NOMO-1 treated with DMSO at 0.1 percent for 48 hours (cell line): ENCODE measurements at regions not wholly inside any gene's neighbourhood (a gene's known extent, or its start where the extent isn't known, plus 50 kb on each side); places are given as distances from the start of the nearest gene placed in this dataset.
"Not testable (repeated sequence)": the region's sequence is repeated elsewhere in the genome, so short reads cannot be mapped to it uniquely, and the experiment has no call there.

ENCODE experiments used
- DNase-seq: peaks from one replicate; lab custom pipeline; 2025; ENCODE audit not compliant: unreplicated experiment; lab: John Stamatoyannopoulos, UW

DNA sequence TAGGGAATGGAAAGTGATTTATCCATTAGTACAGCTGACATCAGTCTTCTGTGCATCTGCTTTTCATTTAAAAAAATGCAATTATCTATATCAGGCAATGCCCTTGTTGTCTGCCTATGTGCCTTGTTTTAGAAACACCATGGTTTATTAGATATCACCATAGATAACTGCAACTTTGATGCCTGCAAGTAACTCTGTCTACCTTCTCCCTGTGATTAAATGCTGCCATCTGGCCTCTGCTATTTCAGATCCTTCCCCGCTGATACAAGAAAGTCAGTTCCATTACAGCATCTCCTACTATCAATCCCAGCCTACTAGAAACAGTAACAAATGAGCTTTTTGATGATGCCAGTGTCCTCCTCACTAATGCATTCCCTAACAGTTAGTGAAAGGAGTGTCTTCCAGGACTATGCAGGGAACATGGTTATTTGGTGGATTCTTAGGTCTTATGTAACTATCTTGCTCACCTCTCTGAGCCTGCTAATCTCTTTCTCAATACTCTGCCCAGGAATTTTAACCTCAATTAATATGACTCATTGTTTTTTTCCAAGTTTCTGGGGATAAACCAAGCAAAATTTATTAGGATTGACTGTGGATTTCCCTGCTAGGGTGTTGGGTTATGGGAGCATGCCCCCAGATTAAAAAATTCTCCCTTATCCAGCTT, 444.9 kb downstream of the RAPGEF2 start:
- DNase-seq = no peak

GRCh38 chr4:159549098-159549518, 446.2 kb downstream of the RAPGEF2 start:
- no peak for DNase-seq

- no peak for DNase-seq
Measured at GRCh38 chr4:159551281-159551680, 448.4 kb downstream of the RAPGEF2 start.

DNA sequence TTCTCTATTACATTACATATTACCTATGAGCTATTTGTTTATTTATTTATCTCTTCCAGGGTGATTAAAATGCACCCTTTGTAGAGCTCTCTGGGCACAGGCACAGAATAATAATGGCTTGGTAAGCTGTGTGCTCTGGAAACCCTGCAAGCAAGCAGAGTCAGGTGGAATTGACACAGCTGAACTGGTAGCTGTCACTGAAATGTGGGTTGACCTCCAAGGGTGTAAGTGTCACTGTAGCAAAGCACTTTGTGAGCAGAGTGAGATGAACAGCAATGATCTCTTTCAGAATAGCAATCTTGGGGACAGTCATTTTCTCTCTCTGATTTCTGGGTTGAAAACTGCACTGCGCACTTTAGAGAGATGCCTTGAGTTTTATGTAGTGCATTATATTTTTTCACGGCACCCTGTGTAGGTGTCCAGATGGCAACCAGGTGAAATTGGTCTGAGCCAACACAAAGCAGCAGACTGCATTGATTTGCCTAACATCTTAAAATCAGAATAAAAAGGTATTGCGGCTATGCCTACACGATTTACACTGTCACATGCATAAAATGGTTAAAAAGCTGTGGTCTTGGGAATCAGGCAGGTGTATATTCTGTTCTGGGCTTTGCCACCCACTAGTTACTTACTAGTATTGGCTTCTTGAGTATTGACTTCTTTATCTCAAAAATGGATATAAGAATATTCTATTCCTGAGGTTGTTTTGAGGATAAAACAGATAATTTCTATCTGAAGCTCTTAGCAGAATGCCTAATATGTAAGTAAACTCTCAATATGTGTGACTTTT, 450.3 kb downstream of the RAPGEF2 start:
- no peak for DNase-seq

- no peak for DNase-seq
Measured at GRCh38 chr4:159555873-159556272, 453.0 kb downstream of the RAPGEF2 start.

DNA sequence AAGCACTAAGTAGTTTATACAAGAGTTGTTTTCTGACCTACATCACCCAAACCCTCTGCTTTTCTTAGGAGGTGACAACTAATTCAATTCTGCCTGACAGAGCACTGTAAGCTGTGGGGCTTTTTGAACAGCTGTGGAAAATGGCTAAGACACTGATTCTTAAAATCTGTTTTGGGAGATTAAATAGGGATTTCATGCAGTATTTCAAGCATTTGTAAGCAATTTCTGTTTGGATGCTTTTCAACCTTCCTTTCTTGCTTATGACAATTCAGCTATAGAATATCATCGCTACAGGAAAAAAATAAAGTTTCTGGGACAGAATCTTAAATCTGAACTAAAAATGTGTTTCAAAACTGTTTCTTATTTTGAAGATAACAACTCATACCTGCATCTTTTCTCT, 459.5 kb downstream of the RAPGEF2 start:
- no peak for DNase-seq

GRCh38 chr4:159563257-159563656, 460.4 kb downstream of the RAPGEF2 start:
- no peak for DNase-seq

DNA sequence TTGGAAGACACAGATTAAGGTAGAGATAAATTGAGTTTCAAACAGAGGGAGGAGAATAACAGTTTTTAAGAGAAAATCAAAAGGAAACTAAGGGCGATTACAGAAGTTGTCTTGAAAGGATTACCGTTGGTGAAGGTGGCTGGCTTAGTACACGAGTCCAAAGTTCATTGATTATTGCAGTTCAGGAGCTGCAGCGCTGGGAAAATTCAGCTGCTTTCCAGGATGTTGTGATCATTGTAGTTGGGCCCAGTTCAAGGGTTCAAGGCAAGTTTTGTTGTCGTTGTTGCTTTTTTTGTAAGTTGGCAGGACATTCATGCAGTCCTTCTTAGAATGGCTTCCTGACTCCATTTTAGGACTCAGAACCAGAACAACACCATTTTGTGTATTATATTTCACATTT, 461.7 kb downstream of the RAPGEF2 start:
- no peak for DNase-seq

DNA sequence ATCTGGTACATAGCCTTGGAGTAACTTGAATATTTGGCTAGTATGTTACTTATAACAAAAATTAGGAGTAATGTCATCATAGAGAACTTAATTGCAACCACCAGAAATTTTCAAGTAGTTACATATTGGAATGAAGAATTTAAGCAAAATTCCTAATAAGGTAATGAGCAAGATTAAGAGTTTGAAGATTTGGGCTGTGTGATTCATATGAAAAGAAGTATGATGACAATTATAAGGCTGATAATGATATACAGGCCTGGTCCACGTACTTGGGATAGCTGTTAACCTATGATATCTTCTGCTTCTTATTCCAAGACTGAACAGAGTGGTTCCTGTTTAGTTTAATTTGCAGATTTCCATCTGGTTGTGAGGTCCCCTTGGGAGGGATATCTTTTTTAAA, 463.9 kb downstream of the RAPGEF2 start:
- no peak for DNase-seq

DNA sequence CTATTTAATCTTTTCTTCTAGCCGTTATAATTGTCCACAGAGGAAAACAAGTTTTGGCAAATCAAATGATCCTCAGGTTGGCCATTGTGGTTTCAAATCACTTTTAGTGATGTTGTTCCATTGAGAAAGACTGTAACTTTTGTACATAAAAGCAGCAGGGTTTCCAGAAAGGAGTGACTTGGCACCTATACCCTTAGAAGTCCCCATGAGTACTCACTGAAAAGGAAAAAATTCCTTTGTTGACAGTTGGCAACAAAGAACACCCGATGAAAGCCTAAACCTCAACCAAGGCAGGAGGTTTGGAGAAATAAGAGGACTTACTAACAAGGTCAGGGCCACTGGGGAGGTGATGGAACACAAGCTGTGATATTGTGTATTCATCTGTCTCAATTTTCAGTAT, 474.4 kb downstream of the RAPGEF2 start:
- no peak for DNase-seq

DNA sequence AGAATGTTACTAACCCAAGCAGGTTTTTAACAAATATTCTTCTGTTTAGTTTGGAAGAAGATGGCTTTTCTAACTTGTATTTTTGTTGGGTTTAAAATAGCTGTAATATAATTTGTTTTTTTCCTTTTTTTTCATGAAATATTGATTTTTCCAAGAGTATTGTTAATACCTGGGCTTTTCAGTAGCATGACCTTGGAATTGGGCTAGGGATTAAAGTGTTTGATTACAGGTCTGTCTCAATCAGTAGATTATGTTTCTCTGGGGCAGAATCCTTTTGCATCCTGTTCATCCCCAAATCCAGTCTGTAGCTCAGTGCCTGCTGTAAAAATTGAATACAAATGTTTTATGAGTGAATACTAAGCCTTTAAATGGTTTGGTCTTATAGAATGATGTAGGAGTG, 479.8 kb downstream of the RAPGEF2 start:
- no peak for DNase-seq

DNA sequence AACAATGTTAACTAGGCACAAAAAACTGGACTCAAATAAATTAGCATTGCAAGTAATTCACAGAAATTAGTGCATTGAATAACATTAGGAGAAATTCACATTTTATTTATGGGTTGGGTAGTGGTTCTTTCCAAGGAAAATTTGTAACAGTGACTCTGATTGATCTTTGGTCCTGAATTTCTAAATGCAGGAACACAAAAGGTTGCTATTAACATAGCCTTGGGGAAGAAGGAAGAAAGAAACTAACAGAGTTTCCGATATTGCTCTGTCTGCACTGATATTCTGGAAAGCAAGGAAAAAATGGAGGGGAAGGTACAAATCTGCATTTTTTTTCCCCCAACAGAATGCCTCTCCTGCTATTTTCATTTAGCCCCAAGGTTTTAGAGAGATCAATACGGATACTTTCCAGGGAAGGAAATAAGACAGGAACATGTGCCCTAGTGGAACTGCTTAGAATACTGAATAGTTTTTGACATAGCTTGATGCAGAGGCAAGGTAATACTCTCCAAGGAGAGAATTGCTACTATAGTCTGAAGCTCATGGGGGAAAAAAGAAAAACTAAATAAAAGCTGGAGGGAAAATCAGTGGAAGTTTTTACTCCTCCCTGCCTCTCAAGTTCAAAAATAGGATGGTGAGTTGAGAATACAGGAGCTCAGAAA, 490.1 kb downstream of the RAPGEF2 start:
- DNase-seq = no peak

DNA sequence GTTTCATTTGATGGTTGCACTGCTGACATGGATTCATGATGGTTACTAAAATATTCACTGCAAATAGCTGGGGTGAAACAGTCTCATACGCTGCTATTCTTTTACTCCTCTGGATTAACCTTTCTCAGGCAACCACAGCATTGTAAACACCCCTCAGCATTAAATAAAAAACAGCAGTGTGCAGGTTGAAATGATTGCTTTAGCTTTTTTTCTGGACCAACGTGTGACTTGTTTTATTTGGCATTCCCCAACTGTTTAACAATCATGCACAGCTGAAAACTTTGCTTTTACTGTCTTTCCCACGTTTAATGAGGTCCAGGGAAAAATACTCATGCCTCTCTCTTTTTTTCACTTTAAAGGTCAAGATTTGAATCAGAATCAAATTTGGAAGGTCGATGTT, 490.8 kb downstream of the RAPGEF2 start:
- no peak for DNase-seq

DNA sequence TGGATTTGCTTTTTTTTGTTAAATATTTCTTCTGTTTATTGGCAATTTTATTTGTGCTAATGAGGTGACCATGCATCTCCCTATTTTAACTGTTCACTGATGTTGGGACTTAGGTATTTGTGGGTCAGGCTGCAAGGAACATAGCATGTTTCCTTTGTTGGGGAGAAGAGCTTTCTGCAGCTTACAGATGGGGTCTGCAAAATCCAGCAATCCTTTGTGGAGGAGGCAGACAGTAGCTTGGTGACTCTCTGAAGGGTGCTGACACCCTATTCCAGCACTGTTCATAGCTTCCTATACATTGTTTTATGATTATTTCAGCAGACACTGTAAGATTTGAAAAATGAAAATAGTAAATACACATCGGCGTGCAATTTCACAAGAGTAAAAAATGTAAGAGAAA, 491.7 kb downstream of the RAPGEF2 start:
- DNase-seq = no peak

GRCh38 chr4:159595101-159595500, 492.2 kb downstream of the RAPGEF2 start:
- DNase-seq = not testable (repeated sequence)

- DNase-seq = no peak
Measured at GRCh38 chr4:159598602-159599001, 495.7 kb downstream of the RAPGEF2 start.

- DNase-seq = no peak
Measured at GRCh38 chr4:159600061-159600460, 497.2 kb downstream of the RAPGEF2 start.

DNA sequence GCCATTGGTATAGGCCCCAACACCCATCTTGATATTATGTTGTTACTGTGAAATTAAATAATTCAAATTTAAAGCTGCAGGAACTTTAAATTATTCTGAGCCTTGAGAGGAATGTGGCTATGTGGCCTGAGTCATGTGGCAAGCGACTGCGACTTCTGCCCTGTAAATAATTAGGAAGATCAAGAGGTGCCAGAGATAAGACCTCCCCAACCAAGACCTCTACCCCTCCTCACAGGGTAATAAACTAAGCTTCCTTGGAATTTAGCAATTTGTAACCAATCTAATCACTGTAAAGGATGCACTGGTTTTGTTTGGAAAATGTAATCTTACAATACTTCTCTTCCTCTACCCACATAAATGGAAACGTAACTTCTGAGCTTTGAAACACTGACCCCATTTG, 501.9 kb downstream of the RAPGEF2 start:
- DNase-seq = no peak

DNA sequence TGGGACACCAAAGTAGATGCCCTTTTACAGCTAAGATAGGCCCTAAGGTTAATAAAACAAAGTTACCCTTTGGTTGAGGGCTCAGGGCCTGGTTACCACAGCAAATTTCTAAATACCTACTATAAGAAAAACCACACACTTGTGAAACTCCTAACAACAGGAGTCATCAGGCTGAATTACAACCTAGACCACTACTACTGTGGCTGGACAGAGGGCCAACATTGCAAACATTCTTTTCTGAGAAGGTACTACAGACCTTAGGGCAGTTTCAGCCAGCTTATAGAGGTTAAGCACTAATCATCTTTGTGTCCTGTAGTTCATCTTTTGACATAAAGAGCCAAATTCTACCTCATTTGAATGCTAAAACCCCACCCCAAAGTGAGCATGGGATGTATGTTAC, 504.0 kb downstream of the RAPGEF2 start:
- no peak for DNase-seq

- DNase-seq = no peak
Measured at GRCh38 chr4:159607809-159608208, 504.9 kb downstream of the RAPGEF2 start.

DNA sequence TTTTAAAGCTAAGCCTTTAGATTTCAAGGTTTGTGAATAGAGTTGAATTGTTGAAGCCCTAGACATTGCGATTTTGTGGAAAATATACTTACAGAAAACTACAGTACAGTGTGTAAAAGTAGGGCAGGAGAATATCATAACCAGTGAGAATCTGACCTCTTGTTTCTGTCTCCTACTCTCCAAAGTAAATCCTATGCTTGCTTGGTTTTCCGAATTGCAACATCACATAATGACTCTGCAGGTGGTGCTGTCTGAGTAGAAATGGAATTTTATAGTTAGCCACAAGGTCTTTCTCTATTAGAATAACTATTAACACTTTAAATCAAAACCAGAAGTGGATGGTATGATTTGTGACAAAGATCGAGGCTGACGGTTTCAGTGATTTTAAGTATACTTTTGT, 505.6 kb downstream of the RAPGEF2 start:
- DNase-seq = no peak

DNA sequence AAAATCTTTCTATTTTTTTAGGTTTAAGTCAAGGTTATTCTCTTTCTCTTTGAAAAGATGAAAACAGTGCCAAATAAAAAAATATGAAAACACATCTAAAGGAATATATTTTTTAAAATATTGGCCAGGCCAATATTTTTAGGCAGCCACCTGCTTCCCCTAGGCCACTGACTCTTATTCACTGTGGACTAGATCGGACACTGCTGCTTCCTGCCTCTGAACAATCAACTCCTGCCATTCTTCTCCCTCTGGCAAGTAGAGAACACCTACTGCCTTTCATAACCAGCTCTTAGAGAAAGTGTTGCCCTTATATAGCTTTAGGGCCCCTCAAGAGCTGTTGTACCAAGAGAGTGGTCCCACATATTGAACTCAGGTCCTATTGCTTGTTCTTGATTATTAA, 529.2 kb downstream of the RAPGEF2 start:
- DNase-seq = no peak
